Ecto neural progenitor cell (in vitro differentiated cells): ENCODE measurements at regions not wholly inside any gene's neighbourhood (a gene's known extent, or its start where the extent isn't known, plus 50 kb on each side); places are given as distances from the start of the nearest gene placed in this dataset.

Experiments
- DNase-seq: peaks from one replicate; pipeline ENCODE4 v3.0.0-alpha.2; 2018; ENCODE audit warnings: low spot score

DNA sequence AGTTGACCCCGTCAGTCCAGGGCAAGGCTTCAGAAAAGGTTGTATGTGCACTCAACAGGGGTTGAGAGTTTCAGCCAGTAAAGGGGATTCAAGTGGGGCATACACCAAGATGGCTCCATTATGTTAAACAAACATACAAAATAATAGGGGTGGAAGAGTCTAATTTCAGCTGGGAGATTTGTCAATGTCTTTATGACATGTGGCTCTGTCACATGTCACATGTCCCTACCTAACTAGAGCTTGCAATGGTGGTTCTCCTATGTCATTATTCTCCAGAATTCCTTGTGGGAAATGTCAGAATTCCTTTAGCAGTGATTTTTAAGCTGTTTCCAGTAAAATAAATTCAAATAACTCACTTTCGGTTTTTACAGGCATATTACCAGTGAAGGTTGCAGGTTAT lies 392.0 kb upstream of the ADGRL4 start:
- no peak for DNase-seq

DNA sequence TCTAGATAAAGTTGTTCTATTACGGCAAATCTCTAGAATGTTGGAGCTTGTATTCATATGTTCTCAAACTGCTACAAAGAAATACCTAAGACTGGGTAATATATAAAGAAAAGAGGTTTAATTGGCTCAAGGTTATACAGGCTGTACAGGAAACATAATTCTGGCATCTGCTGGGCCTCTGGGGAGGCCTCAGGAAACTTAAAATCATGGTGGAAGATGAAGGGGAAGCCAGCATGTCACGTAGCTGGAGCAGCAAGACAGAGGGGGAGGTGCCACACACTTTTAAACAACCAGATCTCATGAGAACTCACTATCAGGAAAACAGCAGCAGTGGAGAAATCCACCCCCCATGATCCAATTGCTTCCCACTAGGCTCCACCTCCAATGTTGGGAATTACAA lies 390.4 kb upstream of the ADGRL4 start:
- no peak for DNase-seq

DNA sequence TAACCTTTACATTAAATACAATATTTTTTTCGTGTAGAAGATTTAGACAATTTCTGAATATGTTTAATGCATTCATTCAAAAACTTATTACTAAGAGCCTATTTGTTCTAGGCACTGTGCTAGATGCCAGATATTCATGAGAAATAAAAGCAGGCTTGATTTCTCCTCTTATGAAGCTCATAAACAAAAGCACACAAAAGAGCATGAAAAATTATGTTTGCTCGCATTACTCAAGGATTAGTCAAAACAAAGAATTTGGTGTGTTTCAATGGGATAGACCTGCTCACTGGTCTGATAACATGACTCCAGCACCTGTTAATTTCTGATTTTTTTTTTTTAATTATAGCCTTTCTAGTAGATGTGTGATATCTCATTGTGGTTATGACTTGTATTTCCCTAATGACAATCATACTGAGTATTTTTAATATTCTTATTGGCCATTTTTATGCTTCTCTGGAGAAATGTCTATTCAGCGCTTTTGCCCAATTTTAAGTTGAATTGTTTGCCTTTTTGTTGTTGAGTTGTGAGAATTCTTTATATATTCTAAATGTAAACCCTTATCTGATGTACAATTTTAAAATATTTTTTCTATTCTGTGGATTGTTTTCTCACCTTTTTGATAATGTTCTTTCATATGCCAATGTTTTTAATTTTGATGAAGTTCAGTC lies 382.3 kb upstream of the ADGRL4 start:
- no peak for DNase-seq

DNA sequence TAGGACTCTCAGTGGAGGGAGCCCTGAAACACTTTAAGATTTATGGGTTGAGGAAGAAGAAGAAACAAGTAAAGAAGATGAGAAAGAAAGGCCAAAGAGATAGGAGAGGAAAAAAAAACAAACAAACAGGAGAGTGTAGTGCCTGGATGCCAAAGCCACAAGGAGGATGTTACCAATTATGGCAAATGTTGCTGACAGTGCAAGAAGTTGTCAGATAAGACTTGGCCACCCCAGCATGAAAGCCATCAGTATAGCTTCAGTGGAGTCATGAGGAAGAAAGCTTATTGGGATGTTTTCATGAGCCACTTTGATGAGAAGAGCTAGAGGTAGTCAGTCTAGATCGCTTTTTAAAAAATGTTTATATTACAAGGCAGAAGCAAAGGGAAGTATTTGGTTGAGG lies 380.2 kb upstream of the ADGRL4 start:
- DNase-seq, result no peak

DNA sequence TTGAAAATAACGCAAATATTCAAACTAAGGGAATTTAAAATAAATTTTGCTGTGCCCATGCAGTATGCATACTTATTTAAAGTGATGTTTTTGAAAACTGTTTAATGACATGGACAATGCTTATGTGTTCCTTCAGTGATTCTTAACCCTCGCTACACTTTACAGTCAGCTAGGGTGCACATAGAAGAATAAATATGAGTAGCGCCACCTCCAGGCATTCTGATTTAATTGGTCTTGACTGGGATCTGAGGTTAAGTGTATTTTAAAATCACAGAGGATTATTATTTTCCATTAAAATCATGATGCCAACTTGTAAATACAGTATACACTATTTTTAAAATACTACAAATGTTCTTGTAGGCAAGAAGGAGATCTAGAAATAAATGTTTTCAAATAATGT lies 373.5 kb upstream of the ADGRL4 start:
- no peak for DNase-seq

DNA sequence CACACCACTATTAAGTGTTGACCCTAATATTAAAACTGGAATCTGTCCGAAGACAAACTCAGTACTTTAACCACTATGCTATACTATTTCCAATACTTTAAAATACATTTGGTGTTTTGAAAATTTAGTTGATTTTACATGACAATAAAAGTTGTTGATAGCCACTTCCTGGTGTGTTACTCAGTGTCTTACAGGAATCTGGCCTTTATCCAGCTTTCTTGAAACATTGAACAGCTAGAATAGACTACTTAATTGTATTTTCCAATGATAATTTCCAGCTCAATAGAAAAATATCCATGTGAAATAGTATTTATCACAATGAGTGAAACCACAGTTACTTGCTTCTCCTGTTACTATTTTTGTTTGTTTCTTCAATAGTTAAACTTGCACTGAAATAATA lies 369.6 kb upstream of the ADGRL4 start:
- DNase-seq, result no peak

DNA sequence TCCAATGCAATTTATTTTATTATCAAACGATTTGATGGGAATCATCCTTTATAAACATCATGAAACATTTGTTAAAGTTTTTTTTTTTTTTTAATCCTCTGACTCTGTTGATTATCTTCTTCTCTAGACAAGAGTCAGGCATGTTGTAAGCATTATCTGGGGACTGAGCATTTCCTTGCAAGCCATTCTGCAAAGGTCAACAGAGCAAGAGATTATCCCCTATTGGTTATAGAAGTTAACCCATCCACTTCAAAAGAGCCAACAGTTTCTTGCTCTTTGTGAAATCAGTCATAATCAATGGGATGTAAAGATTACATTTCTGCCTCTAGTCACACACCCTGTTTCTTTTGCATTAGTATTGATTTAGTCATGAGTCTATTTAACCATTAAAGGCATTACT lies 368.8 kb upstream of the ADGRL4 start:
- DNase-seq, result no peak

DNA sequence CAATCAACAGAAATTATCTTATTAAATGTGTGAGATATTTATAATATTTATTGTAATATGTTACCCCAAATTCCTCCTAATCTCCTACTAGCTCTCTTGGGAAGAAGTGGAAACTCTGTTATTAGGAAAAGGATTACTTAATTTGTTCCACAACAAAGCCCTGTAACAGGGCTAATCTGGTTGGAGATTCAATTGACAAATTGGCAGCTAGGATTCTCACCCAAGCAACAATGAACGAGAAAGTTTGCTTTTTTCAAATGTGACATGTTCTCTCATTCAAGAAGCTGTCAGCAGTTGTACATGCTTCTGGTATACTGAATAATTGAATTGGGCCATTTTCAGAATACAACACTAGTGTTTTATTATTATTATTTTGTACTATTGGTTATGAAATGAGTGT lies 367.9 kb upstream of the ADGRL4 start:
- DNase-seq, result no peak

DNA sequence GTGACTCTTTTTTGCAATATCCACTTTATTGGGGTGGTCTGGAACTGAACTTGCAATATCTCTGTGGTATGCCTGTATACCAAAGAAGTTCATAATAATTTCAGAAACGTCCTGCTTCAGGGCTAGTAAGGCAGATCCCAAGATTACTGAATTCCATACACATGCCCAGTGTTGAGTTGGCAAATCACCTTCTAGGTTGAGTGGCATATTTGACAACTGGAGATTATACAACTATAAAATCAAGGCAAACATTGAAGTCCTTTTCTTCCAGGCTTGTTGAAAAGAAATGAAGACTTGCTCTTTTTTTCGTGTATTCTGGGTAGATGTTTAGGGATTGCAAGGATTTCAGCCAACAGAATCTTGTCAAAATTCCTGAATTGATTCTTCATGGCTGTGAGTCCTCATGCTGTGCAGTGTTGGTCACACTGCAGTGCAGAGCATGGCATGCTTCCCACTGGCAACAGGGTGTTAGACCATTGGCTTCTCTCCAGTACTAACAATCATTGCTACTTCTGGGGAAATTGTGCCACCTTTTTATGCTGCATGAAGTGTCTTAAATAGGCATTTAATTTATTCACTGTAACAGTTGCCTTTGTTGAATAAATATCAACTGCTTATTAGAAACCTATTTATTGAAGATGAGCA lies 367.1 kb upstream of the ADGRL4 start:
- DNase-seq, result no peak

DNA sequence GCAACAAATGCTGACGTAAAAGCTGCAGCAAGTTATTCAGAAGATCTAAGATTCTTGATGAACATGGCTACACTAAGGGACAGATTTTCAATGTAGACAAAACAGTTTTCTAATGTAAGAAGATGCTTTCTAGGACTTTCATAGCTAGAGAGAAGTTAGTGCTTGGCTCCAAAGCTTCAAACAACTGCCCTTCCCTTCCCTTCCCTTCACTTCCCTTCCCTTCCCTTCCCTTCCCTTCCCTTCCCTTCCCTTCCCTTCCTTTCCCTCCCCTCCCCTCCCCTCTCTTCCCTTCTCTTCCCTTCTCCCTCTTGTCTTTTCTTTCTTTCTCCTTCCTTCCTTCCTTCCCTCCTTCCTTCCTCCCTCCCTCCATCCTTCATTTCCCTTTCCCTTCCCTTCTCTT lies 365.3 kb upstream of the ADGRL4 start:
- DNase-seq, result no peak

DNA sequence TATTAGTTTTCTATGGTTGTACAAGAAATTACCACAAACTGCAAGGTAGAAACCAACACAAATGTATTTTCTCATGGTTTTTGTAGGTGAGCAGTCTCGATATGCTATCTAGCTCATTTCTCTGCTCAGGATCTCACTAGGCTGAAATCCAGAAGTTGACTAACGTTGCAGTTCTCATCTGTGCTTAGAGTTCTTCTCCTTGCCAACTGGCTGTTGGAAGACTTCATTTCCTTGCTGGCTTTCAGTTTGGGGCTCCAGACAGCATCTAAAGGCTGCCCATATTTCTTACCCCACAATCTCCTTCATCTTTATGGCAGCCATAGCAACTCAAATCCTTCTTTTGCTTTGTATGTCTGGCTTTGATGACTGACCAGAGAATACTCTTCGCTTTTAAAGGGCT lies 362.6 kb upstream of the ADGRL4 start:
- no peak for DNase-seq

DNA sequence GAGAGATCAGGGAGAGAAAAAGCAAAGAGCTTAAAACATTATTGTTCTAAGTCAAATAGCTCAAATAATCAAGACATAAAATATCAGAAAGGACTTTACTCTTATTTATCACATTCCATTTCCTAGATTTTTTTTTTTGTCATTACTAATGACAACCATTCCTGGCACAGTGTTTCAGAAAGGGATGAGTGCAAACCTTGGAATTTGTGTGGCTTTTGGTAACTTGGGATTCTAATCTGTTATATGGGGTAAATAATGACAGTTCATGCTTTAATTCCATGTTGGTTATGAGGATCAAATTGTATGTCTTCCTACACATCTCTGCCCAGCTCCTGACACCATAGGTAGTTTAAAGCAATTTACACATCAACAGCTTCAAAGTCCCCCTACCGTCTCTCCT lies 358.4 kb upstream of the ADGRL4 start:
- no peak for DNase-seq

DNA sequence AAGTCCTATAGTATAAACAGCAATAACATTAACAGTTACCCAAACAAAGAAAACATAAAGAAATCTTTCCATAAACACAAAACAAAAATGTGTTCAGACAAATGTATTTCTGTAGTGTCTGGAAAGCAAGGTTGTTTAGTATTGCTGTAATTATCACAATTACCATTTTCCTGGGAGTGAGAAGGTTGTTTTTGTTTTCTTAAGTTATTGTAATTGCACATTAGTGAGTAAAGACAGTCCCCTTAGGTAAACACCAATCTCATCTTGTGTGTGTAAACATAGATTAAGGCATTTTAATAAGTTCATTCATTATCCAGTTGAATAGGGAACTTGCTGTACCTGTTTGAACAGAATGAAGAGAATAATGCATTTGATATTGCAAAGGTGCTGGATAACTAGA lies 356.9 kb upstream of the ADGRL4 start:
- no peak for DNase-seq

DNA sequence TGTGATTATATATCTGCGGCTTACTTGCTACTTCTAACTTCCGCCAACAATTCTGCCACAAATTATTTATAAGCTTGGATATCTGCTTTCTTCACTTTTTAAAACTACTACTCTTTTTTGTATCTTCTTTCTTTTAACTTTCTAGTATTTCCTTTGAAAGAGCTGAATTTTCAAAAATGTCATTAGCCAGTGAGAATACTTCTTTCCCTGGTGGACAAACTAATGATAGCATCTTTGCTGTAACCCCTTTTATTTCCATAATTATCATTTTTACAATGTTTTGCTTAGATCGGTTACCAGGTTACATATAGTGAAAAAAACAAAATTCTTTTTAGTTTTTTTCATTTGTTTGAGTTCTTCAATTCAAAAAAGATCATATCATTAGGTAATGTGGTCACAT lies 355.9 kb upstream of the ADGRL4 start:
- no peak for DNase-seq

DNA sequence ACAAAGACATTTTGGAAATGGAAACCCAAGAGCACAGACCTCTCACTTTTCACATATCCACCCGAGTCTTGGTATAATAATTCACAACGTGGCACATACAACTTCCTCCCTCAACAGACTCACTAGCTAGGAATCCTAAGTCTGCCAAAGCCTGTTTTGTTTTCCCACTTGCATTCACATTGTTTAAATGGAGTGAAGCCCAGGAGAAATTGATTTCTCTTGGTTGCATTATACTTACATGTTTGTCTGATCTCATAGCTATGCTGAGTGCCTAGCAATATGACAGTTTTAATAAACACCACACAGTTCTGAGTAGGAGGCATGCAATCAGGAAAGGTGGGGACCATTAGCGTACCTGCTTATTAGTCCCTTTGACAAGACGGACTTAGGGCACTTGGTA lies 348.6 kb upstream of the ADGRL4 start:
- DNase-seq, result no peak

DNA sequence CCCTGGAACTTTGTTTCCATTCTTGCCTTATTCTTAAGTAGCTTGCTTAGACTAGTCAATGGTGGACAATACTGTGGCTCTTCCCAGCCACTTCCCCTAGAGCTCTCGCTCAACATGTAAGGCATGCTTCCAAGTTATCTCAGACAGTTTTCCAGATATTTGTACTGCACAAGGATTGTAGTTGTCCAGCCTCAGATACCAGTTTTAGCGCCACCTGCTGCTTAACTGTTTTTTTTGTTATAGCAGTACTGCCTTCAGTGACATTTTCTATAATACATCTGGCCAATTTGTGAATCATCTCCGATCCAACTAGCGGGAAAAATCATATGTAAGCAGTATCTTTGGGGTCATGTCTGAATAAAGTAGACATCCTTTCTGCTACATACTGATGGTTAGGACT lies 346.7 kb upstream of the ADGRL4 start:
- no peak for DNase-seq

DNA sequence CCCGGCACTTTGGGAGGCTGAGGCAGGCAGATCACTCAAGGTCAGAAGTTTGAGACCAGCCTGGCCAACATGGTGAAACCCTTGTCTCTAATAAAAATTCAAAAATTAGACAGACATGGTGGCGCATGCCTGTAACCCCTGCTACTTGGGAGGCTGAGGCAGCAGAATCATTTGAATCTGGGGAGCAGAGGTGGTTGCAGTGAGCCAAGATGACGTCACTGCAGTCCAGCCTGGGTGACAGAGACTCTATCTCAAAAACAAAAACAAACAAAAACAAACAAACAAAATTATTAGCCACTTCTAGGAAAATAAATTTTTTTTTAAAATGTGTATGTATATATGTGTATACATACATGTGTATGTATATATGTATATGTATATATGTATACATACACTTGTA lies 320.3 kb upstream of the ADGRL4 start:
- DNase-seq, result no peak

DNA sequence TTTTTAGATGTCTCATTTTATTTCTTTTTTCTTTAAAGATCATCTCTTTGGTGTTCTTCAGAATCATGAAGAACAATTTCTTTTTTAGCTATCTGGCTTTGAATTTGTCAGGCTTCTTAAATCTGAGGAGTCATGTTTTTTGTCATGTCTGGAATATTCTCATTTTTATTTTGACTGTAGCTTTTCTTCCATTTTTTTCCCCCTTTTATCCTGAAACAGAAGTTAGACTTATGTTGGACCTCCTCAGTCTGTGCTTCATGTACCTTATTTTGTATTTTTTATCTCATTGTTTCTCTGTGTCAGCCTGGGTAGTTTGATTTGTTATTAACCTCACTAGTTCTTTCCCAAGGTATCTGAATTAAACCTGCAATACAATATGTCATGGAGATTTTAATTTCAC lies 319.2 kb upstream of the ADGRL4 start:
- DNase-seq, result no peak

DNA sequence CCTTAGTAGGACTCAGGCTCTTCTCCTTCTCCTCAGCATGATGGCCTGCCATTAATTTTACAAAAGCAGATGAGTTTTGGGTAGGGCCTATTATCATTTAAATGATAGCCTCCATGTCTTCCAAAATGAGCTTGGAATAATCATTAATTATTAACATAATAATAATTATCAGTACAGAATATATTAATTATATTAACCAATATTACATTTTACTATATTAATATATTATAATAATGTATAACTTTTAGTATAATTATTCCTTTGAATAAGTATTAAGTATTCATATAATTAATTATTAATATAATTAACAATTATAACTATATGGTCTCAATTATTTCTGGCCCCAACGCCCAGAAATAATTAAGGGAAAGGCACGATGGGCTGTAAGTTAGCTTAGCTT lies 318.6 kb upstream of the ADGRL4 start:
- no peak for DNase-seq

DNA sequence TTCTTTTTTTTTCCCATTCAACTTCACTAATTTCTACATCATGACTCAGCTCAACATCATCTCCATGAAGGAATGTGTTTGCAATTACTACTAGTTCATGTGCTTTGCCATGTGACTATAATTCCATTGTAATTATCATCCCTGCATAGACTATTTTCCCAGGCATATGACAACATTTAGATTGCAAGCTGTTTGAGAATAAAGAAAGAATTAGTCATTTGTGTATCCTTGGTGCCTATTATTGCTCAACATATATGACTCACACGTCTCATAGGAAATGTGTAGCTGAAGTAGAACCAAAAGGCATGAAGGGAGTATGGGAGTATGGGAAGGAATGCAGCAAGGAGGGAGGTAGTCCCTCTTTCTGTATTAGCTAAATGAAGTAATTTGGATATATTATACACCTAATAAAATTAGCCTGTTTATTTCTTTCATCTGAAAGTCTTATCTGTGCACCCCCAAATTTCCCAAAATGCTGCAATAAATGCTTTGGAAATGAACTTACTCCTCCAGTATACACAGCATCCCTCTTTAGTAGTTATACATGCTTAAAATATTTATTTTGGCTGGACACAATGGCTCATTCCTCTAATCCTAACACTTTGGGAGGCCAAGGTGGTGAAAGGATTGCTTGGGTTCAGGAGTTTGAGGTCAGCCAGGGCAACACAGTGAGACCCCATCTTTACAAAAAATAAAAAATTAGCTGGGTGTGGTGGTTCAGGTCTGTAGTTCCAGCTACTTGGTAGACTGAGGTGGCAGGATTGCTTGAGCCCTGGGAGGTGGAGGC lies 316.9 kb upstream of the ADGRL4 start:
- no peak for DNase-seq

DNA sequence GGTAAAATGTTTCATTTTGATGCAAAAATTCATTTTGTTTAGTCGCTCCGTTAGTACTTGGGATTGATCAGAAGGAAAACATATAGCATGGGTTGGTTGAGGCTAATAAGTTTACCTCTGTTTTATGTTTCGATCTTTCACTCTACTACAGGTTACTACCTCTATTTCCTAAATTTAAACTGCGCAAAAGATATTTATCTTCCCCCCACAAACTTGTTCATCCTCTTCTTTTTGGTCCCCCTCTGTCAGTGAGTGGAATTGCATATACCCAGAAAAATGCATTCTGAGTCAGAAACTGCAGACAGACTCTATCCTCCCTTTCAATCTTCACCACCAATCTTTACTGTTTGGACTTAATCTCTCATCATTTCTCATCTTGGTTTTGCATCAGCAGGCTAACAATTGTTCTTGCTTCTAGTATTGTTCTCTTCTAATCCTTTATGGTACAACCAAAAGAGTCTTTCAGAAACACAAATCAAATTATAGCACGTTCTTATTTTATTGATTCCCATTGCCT lies 316.0 kb upstream of the ADGRL4 start:
- no peak for DNase-seq

DNA sequence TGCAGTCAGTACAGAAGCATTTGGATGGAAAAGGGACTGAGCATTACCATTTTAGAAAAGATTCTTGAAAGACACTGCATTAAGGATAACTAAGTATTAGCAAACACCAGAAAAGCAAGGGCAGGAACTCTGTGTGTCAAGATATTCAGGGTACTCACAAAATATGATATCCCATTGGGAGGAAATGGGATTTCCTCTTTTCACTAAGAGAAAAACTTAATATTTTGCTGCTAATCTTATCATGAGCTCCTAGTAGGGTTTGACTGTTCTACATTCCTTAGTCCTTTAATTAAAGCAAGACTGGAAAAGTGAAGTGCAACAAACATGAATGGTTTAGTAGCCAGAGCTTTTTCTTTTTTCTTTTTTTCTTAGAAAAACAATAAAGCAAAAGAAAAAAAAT lies 305.9 kb upstream of the ADGRL4 start:
- no peak for DNase-seq

DNA sequence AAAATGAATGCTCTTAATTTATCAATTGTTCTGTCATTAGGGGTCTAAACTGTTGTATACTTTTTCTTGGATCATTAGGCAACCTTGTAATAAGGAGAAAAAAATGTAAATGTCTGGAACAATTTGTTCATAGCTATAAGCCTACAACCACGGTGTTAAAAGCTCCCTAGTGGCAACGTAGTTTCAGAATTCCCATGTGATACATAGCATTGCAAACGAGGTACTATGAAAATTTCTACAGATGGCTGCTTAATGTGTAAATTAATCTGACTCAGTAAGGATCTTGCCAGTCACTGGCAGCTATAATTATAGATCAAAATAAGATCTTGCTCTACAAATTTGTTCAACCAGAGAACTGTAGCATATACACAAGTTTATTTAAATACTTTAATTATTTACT lies 304.1 kb upstream of the ADGRL4 start:
- DNase-seq, result no peak
